KMS-11 (cell line): ENCODE measurements at regions not wholly inside any gene's neighbourhood (a gene's known extent, or its start where the extent isn't known, plus 50 kb on each side); places are given as distances from the start of the nearest gene placed in this dataset.

Experiments
- H2AFZ ChIP-seq: fragments of 200-600 bp; sonication (generic); 2 replicates; pipeline ENCODE4 v1.6.1; 2016; ENCODE audit warnings: antibody characterized with exemption, mixed run types, low read depth
- H3K27ac ChIP-seq: fragments of 200-600 bp; sonication (generic); 2 replicates; pipeline ENCODE4 v1.6.1; 2016; ENCODE audit warnings: mild to moderate bottlenecking, mixed run types
- H3K27me3 ChIP-seq: fragments of 200-600 bp; sonication (generic); 2 replicates; pipeline ENCODE4 v1.6.1; 2017; ENCODE audit warnings: mild to moderate bottlenecking, low read depth, mixed run types, moderate library complexity; ENCODE audit not compliant: insufficient read depth
- H3K36me3 ChIP-seq: fragments of 200-600 bp; sonication (generic); 2 replicates; pipeline ENCODE4 v1.6.1; 2017; ENCODE audit warnings: mild to moderate bottlenecking, mixed run types; ENCODE audit not compliant: insufficient read depth
- H3K4me1 ChIP-seq: fragments of 200-600 bp; sonication (generic); 2 replicates; pipeline ENCODE4 v1.6.1; 2016; ENCODE audit warnings: mild to moderate bottlenecking, low read depth, mixed run types; ENCODE audit not compliant: poor library complexity, severe bottlenecking
- H3K4me2 ChIP-seq: fragments of 200-600 bp; sonication (generic); 2 replicates; pipeline ENCODE4 v1.7.0; 2016; ENCODE audit warnings: mild to moderate bottlenecking, mixed run types
- H3K4me3 ChIP-seq: fragments of 200-600 bp; sonication (generic); IDR thresholded peaks from 2 replicates; pipeline ENCODE4 v1.6.1; 2017; ENCODE audit warnings: low read depth, low read length, mixed read lengths; ENCODE audit not compliant: insufficient read depth
- H3K79me2 ChIP-seq: fragments of 200-600 bp; sonication (generic); 2 replicates; pipeline ENCODE4 v1.6.1; 2016; ENCODE audit warnings: low read depth, mixed run types; ENCODE audit not compliant: insufficient read depth
- H3K9ac ChIP-seq: fragments of 200-600 bp; sonication (generic); 2 replicates; pipeline ENCODE4 v1.6.1; 2016; ENCODE audit warnings: mild to moderate bottlenecking, mixed run types
- H4K20me1 ChIP-seq: fragments of 200-600 bp; sonication (generic); 2 replicates; pipeline ENCODE4 v1.6.1; 2016; ENCODE audit warnings: mild to moderate bottlenecking, mixed run types; ENCODE audit not compliant: insufficient read depth
- TF ChIP-seq, protein P1 (sequence below): fragments of 200-600 bp; sonication (generic); conservative IDR thresholded peaks from 2 replicates; pipeline ENCODE4 v1.6.1; 2017; ENCODE audit warnings: low read depth, mild to moderate bottlenecking, antibody characterized with exemption, low read length, moderate library complexity, mixed read lengths

- Histone ChIP-seq H4K20me1 (no peaks in the 10 kb centered on the region), H3K27ac (no peak overlapping the region), H3K4me2 (no peak overlapping the region), H3K27me3 (no peaks in the 10 kb centered on the region), H3K4me3 (no peak overlapping the region), H3K79me2 (no peaks in the 10 kb centered on the region), H3K9ac (no peak overlapping the region), H3K4me1 (no peaks in the 10 kb centered on the region), H2AFZ (no peak overlapping the region), H3K36me3 (no peaks in the 10 kb centered on the region)
- TF ChIP-seq, protein P1, sequence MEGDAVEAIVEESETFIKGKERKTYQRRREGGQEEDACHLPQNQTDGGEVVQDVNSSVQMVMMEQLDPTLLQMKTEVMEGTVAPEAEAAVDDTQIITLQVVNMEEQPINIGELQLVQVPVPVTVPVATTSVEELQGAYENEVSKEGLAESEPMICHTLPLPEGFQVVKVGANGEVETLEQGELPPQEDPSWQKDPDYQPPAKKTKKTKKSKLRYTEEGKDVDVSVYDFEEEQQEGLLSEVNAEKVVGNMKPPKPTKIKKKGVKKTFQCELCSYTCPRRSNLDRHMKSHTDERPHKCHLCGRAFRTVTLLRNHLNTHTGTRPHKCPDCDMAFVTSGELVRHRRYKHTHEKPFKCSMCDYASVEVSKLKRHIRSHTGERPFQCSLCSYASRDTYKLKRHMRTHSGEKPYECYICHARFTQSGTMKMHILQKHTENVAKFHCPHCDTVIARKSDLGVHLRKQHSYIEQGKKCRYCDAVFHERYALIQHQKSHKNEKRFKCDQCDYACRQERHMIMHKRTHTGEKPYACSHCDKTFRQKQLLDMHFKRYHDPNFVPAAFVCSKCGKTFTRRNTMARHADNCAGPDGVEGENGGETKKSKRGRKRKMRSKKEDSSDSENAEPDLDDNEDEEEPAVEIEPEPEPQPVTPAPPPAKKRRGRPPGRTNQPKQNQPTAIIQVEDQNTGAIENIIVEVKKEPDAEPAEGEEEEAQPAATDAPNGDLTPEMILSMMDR: no peak
Observed at GRCh38 chr2:224187220-224187619, 148.1 kb upstream of the SERPINE2 start.

DNA sequence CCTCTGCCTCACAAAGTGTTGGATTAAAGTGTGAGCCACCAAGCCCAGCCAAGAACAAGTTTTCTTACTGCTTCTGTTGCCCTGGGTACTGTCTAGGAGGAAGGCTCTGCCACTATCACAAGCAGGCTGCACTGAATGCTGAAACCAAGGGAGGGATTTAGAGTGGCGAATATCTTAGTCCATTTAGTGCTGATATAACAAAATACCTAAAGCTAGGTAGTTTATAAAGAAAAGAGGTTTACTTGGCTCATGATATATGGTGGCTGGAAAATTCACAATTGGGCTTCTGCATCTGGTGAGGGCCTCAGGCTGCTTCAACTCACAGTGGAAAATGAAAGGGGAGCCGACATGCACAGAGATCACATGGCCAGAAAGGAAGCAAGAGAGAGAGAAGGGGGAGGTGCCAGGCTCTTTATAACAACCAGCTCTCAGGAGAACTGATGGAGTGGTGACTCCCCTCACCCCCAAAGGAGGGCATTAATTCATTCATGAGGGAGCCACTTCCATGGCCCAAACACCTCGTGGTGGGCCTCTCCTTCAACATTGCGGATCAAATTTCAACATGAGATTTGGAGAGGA lies 146.0 kb upstream of the SERPINE2 start:
- Histone ChIP-seq H3K4me1 (no peaks in the 10 kb centered on the region), H3K4me2 (no peak overlapping the region), H3K9ac (no peak overlapping the region), H3K4me3 (no peak overlapping the region), H3K36me3 (no peaks in the 10 kb centered on the region), H3K27ac (no peak overlapping the region), H3K27me3 (no peaks in the 10 kb centered on the region), H3K79me2 (no peaks in the 10 kb centered on the region), H2AFZ (no peak overlapping the region), H4K20me1 (no peaks in the 10 kb centered on the region)
- TF ChIP-seq, protein P1: no peak

GRCh38 chr2:224183086-224183485 lies 144.0 kb upstream of the SERPINE2 start:
- TF ChIP-seq, protein P1: no peak
- Histone ChIP-seq H3K27ac (no peak overlapping the region), H3K4me1 (no peaks in the 10 kb centered on the region), H3K4me3 (no peak overlapping the region), H3K79me2 (no peaks in the 10 kb centered on the region), H3K27me3 (no peaks in the 10 kb centered on the region), H3K36me3 (no peaks in the 10 kb centered on the region), H3K9ac (no peak overlapping the region), H3K4me2 (no peak overlapping the region), H2AFZ (no peak overlapping the region), H4K20me1 (no peaks in the 10 kb centered on the region)

DNA sequence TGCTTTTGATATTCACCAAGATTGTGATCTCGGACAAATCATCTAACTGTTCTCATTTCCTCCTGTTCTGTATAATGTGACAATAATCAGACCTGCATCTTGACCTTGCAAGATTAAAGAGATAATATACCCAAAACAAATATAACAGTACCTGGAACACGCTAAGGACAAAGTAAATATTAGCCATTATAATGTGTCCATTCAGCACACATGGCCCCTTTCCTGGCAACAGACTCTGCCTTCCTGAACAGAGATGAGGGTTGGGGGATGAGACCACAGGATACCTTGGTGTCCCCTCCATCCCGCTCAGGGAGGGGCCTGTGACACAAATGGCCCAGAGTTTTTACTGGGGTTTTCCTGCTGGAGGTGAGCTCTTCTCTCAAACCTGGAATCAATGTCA lies 143.4 kb upstream of the SERPINE2 start:
- no peaks in the 10 kb centered on the region for H3K79me2 ChIP-seq
- no peak overlapping the region for H3K9ac ChIP-seq
- no peaks in the 10 kb centered on the region for H4K20me1 ChIP-seq
- no peak overlapping the region for H3K4me2 ChIP-seq
- H3K4me1 ChIP-seq: no peaks in the 10 kb centered on the region
- TF ChIP-seq, protein P1: no peak
- H3K36me3 ChIP-seq: no peaks in the 10 kb centered on the region
- H3K4me3 ChIP-seq: no peak overlapping the region
- H3K27me3 ChIP-seq: no peaks in the 10 kb centered on the region
- no peak overlapping the region for H2AFZ ChIP-seq
- H3K27ac ChIP-seq: no peak overlapping the region
